NT2/D1 (cell line): ENCODE measurements at regions not wholly inside any gene's neighbourhood (a gene's known extent, or its start where the extent isn't known, plus 50 kb on each side); places are given as distances from the start of the nearest gene placed in this dataset.

Experiments
- DNase-seq: peaks from one replicate; pipeline ENCODE4 v3.0.0-alpha.2; 2011; ENCODE audit warnings: low read depth, low spot score
- H3K27me3 ChIP-seq: 2 replicates; pipeline ENCODE4 v1.6.0; 2011; ENCODE audit warnings: mild to moderate bottlenecking; ENCODE audit not compliant: insufficient read length, insufficient read depth
- H3K36me3 ChIP-seq: 2 replicates; pipeline ENCODE4 v1.6.1; 2011; ENCODE audit warnings: mild to moderate bottlenecking, low read length, mixed read lengths; ENCODE audit not compliant: insufficient read depth, insufficient read length
- H3K4me1 ChIP-seq: 2 replicates; pipeline ENCODE4 v1.5.1; 2011; ENCODE audit not compliant: insufficient read depth, insufficient read length
- H3K4me3 ChIP-seq: 2 replicates; pipeline ENCODE4 v1.5.1; 2011; ENCODE audit warnings: low read depth; ENCODE audit not compliant: insufficient read length
- H3K9ac ChIP-seq: 2 replicates; pipeline ENCODE4 v1.6.0; 2011; ENCODE audit warnings: low read depth; ENCODE audit not compliant: insufficient read length
- H3K9me3 ChIP-seq: 2 replicates; pipeline ENCODE4 v1.5.1; 2011; ENCODE audit warnings: mild to moderate bottlenecking, low read length; ENCODE audit not compliant: insufficient read depth
- SUZ12 ChIP-seq: IDR thresholded peaks from 2 replicates; pipeline ENCODE4 v1.6.1; 2011; ENCODE audit not compliant: insufficient read length, insufficient read depth; ENCODE audit errors: extremely low read depth
- YY1 ChIP-seq: IDR thresholded peaks from 2 replicates; pipeline ENCODE4 v1.6.1; 2011; ENCODE audit not compliant: insufficient read length, insufficient read depth
- ZNF274 ChIP-seq: IDR thresholded peaks from 2 replicates; pipeline ENCODE4 v1.6.1; 2011; ENCODE audit warnings: mild to moderate bottlenecking, low read depth, low read length

GRCh38 chr9:86796666-86797065 is 150.6 kb downstream of the GAS1 start:
- H3K27me3 ChIP-seq, result no peaks in the 10 kb centered on the region
- no peaks in the 10 kb centered on the region for H3K36me3 ChIP-seq
- H3K4me3 ChIP-seq, result no peak overlapping the region
- TF ChIP-seq SUZ12 (no peak), YY1 (no peak), ZNF274 (no peak)
- no peak for DNase-seq
- peaks cover 6% of the 10 kb centered on the region for H3K4me1 ChIP-seq
- no peak overlapping the region for H3K9ac ChIP-seq
- no peaks in the 10 kb centered on the region for H3K9me3 ChIP-seq

- DNase-seq, result no peak
- no peak overlapping the region for H3K4me3 ChIP-seq
- TF ChIP-seq SUZ12 (no peak), YY1 (no peak), ZNF274 (no peak)
Measured at GRCh38 chr9:86795823-86796553, 151.3 kb downstream of the GAS1 start.

GRCh38 chr9:86795047-86795442 is 152.3 kb downstream of the GAS1 start:
- Histone ChIP-seq H3K9ac (no peak overlapping the region), H3K4me1 (peaks cover 6% of the 10 kb centered on the region), H3K4me3 (no peak overlapping the region), H3K27me3 (no peaks in the 10 kb centered on the region), H3K9me3 (no peaks in the 10 kb centered on the region), H3K36me3 (no peaks in the 10 kb centered on the region)
- TF ChIP-seq SUZ12 (no peak), YY1 (no peak), ZNF274 (no peak)
- DNase-seq, result no peak

More at GRCh38 chr9:86795823-86796553, 151.3 kb downstream of the GAS1 start:
- no peak overlapping the region for H3K9ac ChIP-seq
- H3K4me1 ChIP-seq, result peaks cover 6% of the 10 kb centered on the region
- H3K36me3 ChIP-seq, result no peaks in the 10 kb centered on the region
- no peaks in the 10 kb centered on the region for H3K9me3 ChIP-seq
- no peaks in the 10 kb centered on the region for H3K27me3 ChIP-seq

- H3K9ac ChIP-seq, result no peak overlapping the region
- DNase-seq, result no peak
- TF ChIP-seq SUZ12 (no peak), ZNF274 (no peak), YY1 (no peak)
Measured at GRCh38 chr9:86794391-86795046, 152.8 kb downstream of the GAS1 start.

GRCh38 chr9:86792136-86792535 is 155.2 kb downstream of the GAS1 start:
- TF ChIP-seq YY1, result no peak
- TF ChIP-seq ZNF274, result no peak
- TF ChIP-seq SUZ12, result no peak
- H3K36me3 ChIP-seq, result no peaks in the 10 kb centered on the region
- no peak overlapping the region for H3K4me3 ChIP-seq
- H3K9ac ChIP-seq, result no peak overlapping the region
- H3K27me3 ChIP-seq, result no peaks in the 10 kb centered on the region
- peaks cover 6% of the 10 kb centered on the region for H3K4me1 ChIP-seq
- DNase-seq, result no peak
- H3K9me3 ChIP-seq, result no peaks in the 10 kb centered on the region

More at GRCh38 chr9:86794391-86795046, 152.8 kb downstream of the GAS1 start:
- no peaks in the 10 kb centered on the region for H3K27me3 ChIP-seq
- H3K9me3 ChIP-seq, result no peaks in the 10 kb centered on the region
- no peaks in the 10 kb centered on the region for H3K36me3 ChIP-seq
- no peak overlapping the region for H3K4me3 ChIP-seq
- H3K4me1 ChIP-seq, result peaks cover 6% of the 10 kb centered on the region

GRCh38 chr9:86790805-86791204 is 156.5 kb downstream of the GAS1 start:
- H3K4me3 ChIP-seq, result no peak overlapping the region
- no peaks in the 10 kb centered on the region for H3K9me3 ChIP-seq
- peaks cover 6% of the 10 kb centered on the region for H3K4me1 ChIP-seq
- no peak for TF ChIP-seq YY1
- no peak for TF ChIP-seq SUZ12
- no peak for TF ChIP-seq ZNF274
- H3K36me3 ChIP-seq, result no peaks in the 10 kb centered on the region
- no peak overlapping the region for H3K9ac ChIP-seq
- no peak for DNase-seq
- H3K27me3 ChIP-seq, result no peaks in the 10 kb centered on the region

- no peak for DNase-seq
- H3K9me3 ChIP-seq, result no peaks in the 10 kb centered on the region
- no peaks in the 10 kb centered on the region for H3K4me1 ChIP-seq
- no peak for TF ChIP-seq ZNF274
- no peaks in the 10 kb centered on the region for H3K27me3 ChIP-seq
- H3K36me3 ChIP-seq, result no peaks in the 10 kb centered on the region
- H3K9ac ChIP-seq, result no peak overlapping the region
- H3K4me3 ChIP-seq, result no peak overlapping the region
Measured at GRCh38 chr9:86788456-86788855, 158.8 kb downstream of the GAS1 start.
